HUDEP-2 (cell line): ENCODE measurements at regions not wholly inside any gene's neighbourhood (a gene's known extent, or its start where the extent isn't known, plus 50 kb on each side); places are given as distances from the start of the nearest gene placed in this dataset.

Experiments used
- DNase-seq, 76 experiments: peaks; one replicate each; lab custom pipeline; 2025; ENCODE audit not compliant: unreplicated experiment in 76 of 76; lab: John Stamatoyannopoulos, UW

DNA sequence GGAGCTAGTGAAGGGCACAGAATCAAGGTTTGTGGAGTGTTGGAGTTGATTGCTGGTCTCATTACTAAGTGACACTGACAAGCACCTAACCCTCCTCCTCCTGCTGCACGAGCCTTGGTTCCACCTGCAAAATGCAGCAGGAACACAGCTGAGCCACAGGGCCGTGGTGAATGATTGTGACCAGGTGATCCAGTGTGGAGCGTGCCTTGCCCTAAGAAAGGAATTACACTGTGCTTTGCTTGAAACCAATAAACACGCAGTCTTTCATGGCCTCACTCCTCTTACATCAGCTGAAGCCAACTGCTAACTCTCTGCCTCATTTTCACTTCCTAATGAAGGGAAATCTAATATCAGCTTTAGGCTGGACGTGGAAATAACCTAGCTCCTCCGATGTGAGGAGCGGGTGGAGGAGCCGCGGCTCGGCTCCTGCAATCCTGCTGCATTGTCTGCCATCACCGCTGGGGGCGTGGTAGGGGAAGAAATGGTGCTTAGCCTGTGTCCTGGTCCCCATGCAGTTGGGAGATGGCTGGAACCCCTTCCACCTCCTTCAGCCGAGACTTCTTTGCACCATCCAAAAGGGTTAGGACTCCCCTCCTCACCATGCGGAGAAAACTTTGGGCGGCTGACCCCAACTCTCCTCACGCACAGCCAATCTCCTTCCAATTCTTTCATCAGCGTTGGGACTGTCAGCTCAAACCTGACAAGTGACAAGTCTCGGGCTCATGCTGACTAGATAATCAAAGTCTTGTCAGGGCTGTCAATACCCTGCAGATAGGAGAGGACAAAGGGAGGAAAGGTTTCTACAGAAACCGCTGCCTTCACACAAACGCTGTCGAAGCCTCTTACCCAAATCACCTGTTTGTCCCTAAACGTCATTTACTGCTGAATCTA is 427.9 kb downstream of the ZNF536 start:
- peak in 36 of 76 experiments; percentile 3 to 51 (median 22) for DNase-seq

GRCh38 chr19:30795727-30796126 is 423.5 kb downstream of the ZNF536 start:
- no peak for DNase-seq

DNA sequence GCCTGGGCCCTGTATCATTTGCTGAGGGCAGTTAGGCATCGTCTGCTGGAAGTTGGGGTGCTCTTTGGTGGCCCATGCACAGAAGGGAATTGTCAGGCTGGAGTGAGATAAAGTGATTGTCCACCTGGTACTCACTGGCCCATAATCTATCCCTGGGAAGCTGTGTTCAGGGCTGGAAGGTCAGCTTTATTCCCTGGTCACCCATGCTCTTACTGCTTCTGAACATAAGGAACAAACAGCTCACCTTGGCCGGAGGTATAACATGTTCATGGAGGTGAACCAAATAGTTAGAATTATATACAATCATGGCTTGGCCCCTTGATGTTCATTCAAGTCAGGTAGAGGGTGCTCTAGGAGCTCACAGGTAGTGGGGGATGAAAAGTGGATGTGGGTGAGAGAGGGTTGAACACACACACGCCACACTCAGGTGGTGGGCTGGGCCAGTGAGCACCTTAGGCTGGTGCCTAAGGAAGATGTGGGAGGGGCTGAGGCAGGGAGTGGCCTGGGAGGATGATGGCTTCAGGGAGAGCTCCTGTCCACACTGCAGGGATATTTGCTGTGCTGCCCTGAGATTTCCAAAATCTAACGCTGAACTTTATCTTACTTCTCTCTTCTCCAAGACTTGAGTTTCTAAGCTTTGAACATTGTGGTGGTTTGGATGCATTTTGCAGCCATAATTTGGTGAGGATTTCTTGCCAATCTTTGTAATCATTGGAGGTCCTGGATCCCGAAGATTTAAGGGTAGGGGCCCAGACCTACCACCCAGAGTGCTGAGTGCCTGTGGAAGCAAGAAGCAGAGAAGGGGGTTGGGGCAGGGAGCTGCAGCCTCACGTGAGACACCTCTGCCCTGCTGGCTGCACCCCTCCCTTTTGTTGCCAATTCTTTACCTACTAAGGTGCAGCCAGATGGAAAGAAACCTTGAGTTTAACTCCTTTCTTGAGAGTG is 420.6 kb downstream of the ZNF536 start:
- DNase-seq = no peak

DNA sequence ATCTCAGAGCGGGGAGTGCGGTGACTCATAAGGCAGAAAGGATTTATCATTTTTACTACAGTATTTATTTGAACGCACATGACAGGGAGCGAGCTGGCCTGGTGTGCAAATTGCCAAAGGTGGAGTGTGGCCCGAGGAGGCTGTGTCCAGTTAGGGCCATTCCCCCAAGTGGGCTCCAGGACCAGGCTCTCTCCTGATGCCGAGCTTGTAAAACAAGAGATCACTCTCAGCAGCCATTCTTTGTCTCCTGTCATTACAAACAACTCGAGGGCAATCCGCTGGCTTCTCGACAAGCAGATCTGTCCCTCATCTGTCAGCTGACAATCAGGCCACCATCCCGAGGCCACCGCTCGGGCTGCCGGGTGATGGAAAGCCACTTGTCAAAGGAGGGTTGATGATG is 418.9 kb downstream of the ZNF536 start:
- DNase-seq = no peak

- DNase-seq = no peak
These were observed 418.0 kb downstream of the ZNF536 start for GRCh38 chr19:30790056-30790680.

- no peak for DNase-seq
These were observed 416.1 kb downstream of the ZNF536 start for GRCh38 chr19:30788105-30788765.

DNA sequence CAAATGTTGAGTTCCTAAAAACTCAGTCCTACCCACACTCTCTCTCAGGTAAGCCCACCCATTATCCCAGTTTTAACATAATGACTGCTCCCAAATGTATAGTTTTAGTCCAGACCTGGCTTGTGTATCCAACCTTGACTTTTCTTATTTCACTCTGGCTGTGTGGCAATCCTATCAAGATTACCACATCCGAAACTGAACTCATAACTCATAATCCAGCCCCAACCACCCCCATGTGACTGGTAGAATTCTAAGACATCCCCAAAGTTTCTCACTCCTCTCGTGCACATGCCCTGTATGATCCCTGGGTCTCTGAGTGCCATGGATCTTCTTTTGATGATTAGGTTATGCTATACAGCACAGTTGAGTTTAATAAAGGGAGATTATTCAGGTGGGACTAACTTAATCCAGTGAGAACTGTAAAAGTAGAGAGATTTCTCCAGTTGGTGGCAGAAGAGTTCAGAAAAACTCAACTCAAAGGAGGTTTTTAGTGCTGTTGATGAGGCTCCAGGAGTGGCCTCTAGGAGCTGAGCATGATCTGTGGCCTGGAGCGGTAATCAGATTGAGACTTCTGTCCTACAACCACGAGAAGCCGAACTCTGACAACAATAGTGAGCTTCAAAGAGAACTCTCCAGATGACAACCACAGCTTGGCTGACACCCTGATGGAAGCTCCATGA is 413.4 kb downstream of the ZNF536 start:
- DNase-seq = no peak

- DNase-seq = peak in 63 of 76 experiments; percentile 7 to 80 (median 45)
These were observed 412.8 kb downstream of the ZNF536 start for GRCh38 chr19:30784850-30785457.

GRCh38 chr19:30783936-30784335 is 411.8 kb downstream of the ZNF536 start:
- no peak for DNase-seq

DNA sequence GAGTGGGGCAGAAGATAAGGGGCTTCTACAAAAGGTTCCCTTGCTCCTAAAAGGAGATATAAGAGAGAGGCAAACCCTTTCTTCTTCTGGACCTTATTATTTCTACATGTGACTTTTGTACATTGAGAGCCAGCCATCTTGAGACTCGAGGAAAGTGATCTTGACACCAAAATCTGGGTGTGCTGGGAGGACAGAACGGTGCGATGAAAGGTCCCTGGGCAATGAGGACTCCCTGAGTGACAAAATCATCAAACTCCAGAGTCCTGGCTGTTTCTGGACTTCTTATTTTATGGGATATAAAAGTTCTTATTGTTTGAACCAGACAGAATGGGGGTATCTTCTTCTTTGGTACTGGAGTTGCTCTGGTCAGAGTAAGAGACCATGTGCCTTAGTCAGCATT is 411.0 kb downstream of the ZNF536 start:
- DNase-seq = no peak

DNA sequence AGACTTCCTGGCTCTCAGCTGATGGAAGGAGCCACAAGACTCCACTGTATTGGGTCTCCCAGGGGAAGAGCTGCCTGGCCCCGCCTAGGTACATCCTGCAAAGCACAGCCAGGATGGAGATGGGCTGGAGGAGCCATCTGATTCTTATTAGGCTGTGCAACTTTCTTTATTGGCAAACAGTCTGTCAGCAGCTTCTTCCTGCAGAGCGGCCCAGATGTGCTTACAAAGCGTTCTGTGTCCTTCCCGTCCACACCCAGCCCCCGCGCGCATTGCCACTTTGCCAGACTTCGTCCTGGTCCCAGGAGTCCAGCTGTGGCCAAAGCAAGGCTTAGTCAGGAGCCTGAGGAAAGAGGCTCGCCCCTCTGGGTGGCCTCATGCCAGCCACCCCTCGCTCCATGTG is 409.3 kb downstream of the ZNF536 start:
- DNase-seq = no peak

DNA sequence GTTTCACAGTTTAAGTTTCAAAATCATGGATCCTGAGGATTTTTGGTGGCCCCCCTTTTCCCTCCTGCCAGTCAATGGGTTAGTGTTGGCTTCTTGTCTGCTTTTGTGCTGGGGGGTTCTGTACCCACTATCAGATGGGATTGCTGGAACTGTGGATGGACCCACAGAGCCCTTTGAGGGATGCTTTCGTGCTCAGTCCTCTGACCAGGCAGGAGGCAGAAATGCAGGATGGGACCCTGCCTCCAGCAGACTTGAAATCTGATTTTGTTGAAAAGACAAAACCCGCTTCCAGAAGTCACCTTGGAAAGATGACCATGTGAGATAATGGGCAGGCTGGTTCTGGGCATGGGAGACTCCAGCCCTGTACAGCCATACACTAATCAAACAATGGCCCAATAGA is 408.9 kb downstream of the ZNF536 start:
- no peak for DNase-seq

DNA sequence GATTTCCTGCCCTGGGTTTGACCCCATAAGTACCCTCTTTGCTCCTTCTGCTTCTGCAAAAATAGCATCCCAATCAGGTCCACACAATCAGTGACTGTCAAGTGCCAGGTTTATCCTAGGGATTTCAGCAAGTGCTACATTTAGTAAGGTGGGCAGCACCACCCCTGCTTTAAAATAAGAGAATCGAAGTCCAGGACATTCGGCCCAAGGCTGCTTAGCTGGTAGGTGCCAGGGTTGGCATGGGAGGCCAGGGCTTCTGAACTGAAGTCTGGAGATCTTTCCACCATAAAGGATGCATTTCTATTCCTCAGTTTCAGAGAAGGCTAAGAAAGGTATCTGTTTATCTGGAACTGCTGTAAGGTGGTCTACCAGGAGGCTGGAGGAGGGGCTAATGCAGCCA is 408.3 kb downstream of the ZNF536 start:
- DNase-seq = no peak

DNA sequence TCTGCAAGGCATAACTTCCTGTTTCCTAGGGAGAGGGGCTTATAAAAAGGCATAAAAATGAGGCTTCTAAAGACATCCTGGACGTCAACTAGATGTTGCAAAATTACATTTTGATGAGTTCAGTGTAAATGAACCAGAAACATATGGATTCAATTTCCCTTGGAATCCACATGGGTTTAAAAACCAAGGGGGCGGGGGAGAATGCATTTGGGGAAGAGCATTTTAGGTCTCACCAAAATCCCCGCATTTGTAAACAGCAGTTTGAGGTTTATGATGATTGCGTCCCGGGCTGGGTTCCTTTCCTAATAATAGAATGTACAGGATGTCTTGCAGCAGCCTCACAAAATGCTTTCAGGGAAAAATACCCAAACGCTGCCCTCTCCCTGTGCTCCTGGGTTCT is 407.8 kb downstream of the ZNF536 start:
- DNase-seq = no peak

GRCh38 chr19:30778961-30779715 is 407.0 kb downstream of the ZNF536 start:
- DNase-seq = no peak

- DNase-seq = no peak
These were observed 405.9 kb downstream of the ZNF536 start for GRCh38 chr19:30778061-30778460.

DNA sequence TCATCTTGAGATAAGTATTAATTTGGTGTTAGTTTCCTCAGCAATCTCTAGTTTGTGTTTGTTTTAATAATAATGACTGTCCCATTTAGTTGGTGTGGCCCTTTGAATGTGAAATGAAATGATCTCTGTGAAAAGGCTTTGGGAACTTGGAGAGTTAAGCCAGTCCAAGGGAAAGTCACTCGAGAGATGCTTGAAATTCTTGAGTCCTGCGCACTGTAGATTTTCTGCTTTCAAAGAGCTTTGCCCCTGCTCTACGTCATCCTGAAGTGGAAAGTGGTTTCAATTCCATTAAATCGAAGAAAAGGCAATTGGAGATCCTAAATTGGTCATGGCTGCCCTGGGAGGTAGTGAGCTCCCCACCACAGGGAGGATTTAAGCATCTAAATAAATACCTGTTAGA is 403.8 kb downstream of the ZNF536 start:
- no peak for DNase-seq

GRCh38 chr19:30774252-30774766 is 402.1 kb downstream of the ZNF536 start:
- no peak for DNase-seq

DNA sequence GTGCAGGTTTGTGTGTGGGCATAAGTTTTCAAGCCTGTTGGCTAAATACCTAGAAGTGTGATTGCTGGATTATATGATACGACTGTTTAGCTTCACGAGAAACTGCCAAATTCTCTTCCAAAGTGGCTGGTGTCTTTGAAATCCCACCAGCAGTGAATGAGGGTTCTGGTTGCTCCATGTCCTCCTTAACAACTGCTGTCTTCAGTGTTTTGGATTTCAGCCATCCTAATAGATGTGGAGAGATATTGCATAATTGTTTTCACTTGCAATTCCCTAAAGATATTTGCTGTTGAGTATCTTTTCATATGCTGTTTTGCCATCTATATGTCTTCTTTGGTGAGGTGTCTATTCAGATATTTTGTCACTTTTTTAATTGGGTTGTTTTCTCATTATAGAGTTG is 390.5 kb downstream of the ZNF536 start:
- DNase-seq = no peak
